Thyroid gland (tissue), 4 donors: ENCODE measurements at regions not wholly inside any gene's neighbourhood (a gene's known extent, or its start where the extent isn't known, plus 50 kb on each side); places are given as distances from the start of the nearest gene placed in this dataset.

Experiments used
- DNase-seq, 2 donors: peaks; one replicate each; pipeline ENCODE4 v3.0.0-alpha.2; 2019
- H3K27ac ChIP-seq, 3 donors: fragments of 200-600 bp; sonication (generic); 1 replicate in 2 of 3; 2 replicates in 1 of 3; pipeline ENCODE4 v1.5.1; 2016 to 2019; ENCODE audit warnings: mild to moderate bottlenecking in 1 of 3, moderate library complexity in 1 of 3
- H3K27me3 ChIP-seq: fragments of 200-600 bp; sonication (generic); one replicate; pipeline ENCODE4 v1.5.1; 2019
- H3K36me3 ChIP-seq, 2 donors: fragments of 200-600 bp; sonication (generic); one replicate each; pipeline ENCODE4 v1.5.1; 2016 to 2019
- H3K4me1 ChIP-seq, 2 donors: fragments of 200-600 bp; sonication (generic); one replicate each; pipeline ENCODE4 v1.5.1; 2017 to 2019
- H3K4me3 ChIP-seq, 3 donors: fragments of 200-600 bp; sonication (generic); replicated peaks in 1 of 3; 1 replicate in 2 of 3; 2 replicates in 1 of 3; pipeline ENCODE4 v1.5.1; 2016; ENCODE audit warnings: mild to moderate bottlenecking in 1 of 3
- H3K9me3 ChIP-seq: fragments of 200-600 bp; sonication (generic); one replicate; pipeline ENCODE4 v1.5.1; 2017
- CTCF ChIP-seq, 6 experiments: fragments of 200-600 bp in 3 of 6; fragments of 450-650 bp in 3 of 6; sonication (generic) in 3 of 6; IDR thresholded peaks; one replicate each; pipeline ENCODE4 v1.5.1; 2016 to 2019; ENCODE audit warnings: antibody characterized with exemption in 6 of 6, mild to moderate bottlenecking in 2 of 6, inconsistent platforms in 1 of 6, moderate library complexity in 1 of 6
- POLR2A ChIP-seq, 2 donors: fragments of 450-650 bp; IDR thresholded peaks; one replicate each; pipeline ENCODE4 v1.6.1; 2017; ENCODE audit warnings: antibody characterized with exemption in 2 of 2, mild to moderate bottlenecking in 2 of 2, moderate library complexity in 1 of 2
- WGBS, 2 donors: methylation state at CpG; one replicate each; pipeline ENCODE4 v1.1.5; 2017; 5-methylcytosine and 5-hydroxymethylcytosine counted together
- intact Hi-C: fragments of 100-400 bp; cut with DNase I; formaldehyde crosslinking; loops from one replicate; pipeline ENCODE4 v1.15.1; 2023

GRCh38 chr4:3667258-3667657 is 98.9 kb upstream of the ADRA2C start:
- 73 to 84% methylated on average over 5 to 7 of the region's 7 CpGs for WGBS, 2 donors
- intact Hi-C loops, result no loop called here
- no peak for DNase-seq
- no peaks in the 10 kb centered on the region for H3K36me3 ChIP-seq
- peaks cover 0 to 4% of the 10 kb centered on the region in 2 donors for H3K4me1 ChIP-seq
- no peaks in the 10 kb centered on the region for H3K9me3 ChIP-seq
- TF ChIP-seq POLR2A (IDR thresholded peaks at IDR 0.05) (no peak), CTCF (IDR thresholded peaks at IDR 0.05) (no peak)
- no peak overlapping the region for H3K4me3 ChIP-seq
- H3K27me3 ChIP-seq, result no peaks in the 10 kb centered on the region
- no peak overlapping the region for H3K27ac ChIP-seq

- WGBS, 2 donors, result 98 to 99% methylated on average over 6 of the region's 6 CpGs
- intact Hi-C loops, result no loop called here
- DNase-seq, result no peak
- no peak overlapping the region for H3K4me3 ChIP-seq
- TF ChIP-seq CTCF (IDR thresholded peaks at IDR 0.05) (no peak), POLR2A (IDR thresholded peaks at IDR 0.05) (no peak)
- no peak overlapping the region for H3K27ac ChIP-seq
- H3K9me3 ChIP-seq, result no peaks in the 10 kb centered on the region
- peaks cover 0 to 8% of the 10 kb centered on the region in 2 donors for H3K4me1 ChIP-seq
- no peaks in the 10 kb centered on the region for H3K27me3 ChIP-seq
- no peaks in the 10 kb centered on the region for H3K36me3 ChIP-seq
Measured at GRCh38 chr4:3666263-3666662, 99.9 kb upstream of the ADRA2C start.

GRCh38 chr4:3665360-3665891 is 100.8 kb upstream of the ADRA2C start:
- 89 to 94% methylated on average over 1 of the region's 1 CpG for WGBS, 2 donors
- intact Hi-C loops, result no loop called here
- no peak for TF ChIP-seq POLR2A (IDR thresholded peaks at IDR 0.05)
- TF ChIP-seq CTCF (IDR thresholded peaks at IDR 0.05), result no peak

GRCh38 chr4:3663791-3664190 is 102.4 kb upstream of the ADRA2C start:
- Histone ChIP-seq H3K4me1 (peaks cover 0 to 8% of the 10 kb centered on the region in 2 donors), H3K36me3 (no peaks in the 10 kb centered on the region), H3K27me3 (no peaks in the 10 kb centered on the region), H3K27ac (no peak overlapping the region), H3K4me3 (no peak overlapping the region), H3K9me3 (no peaks in the 10 kb centered on the region)
- intact Hi-C loops, result no loop called here
- TF ChIP-seq POLR2A (IDR thresholded peaks at IDR 0.05), result no peak
- TF ChIP-seq CTCF (IDR thresholded peaks at IDR 0.05), result no peak
- WGBS, 2 donors, result 65 to 91% methylated on average over 4 to 5 of the region's 6 CpGs
- DNase-seq, result no peak

More at GRCh38 chr4:3665360-3665891, 100.8 kb upstream of the ADRA2C start:
- no peak for DNase-seq
- Histone ChIP-seq H3K36me3 (no peaks in the 10 kb centered on the region), H3K4me1 (peaks cover 0 to 8% of the 10 kb centered on the region in 2 donors), H3K9me3 (no peaks in the 10 kb centered on the region), H3K27me3 (no peaks in the 10 kb centered on the region), H3K27ac (no peak overlapping the region), H3K4me3 (no peak overlapping the region)

GRCh38 chr4:3662516-3662915 is 103.7 kb upstream of the ADRA2C start:
- WGBS, 2 donors, result 61 to 68% methylated on average over 6 to 16 of the region's 16 CpGs
- intact Hi-C loops, result no loop called here
- H3K4me1 ChIP-seq, result peaks cover 0 to 8% of the 10 kb centered on the region in 2 donors

More at GRCh38 chr4:3662516-3662915, 103.7 kb upstream of the ADRA2C start:
- Histone ChIP-seq H3K27ac (no peak overlapping the region), H3K36me3 (no peaks in the 10 kb centered on the region), H3K9me3 (no peaks in the 10 kb centered on the region), H3K4me3 (no peak overlapping the region), H3K27me3 (no peaks in the 10 kb centered on the region)
- no peak for TF ChIP-seq POLR2A (IDR thresholded peaks at IDR 0.05)
- no peak for TF ChIP-seq CTCF (IDR thresholded peaks at IDR 0.05)
- no peak for DNase-seq
